Endothelial cell of umbilical vein (primary cell): ENCODE measurements at regions not wholly inside any gene's neighbourhood (a gene's known extent, or its start where the extent isn't known, plus 50 kb on each side); places are given as distances from the start of the nearest gene placed in this dataset.

Source experiments
- POLR2A ChIP-seq: IDR thresholded peaks from 2 replicates; pipeline ENCODE4 v1.6.1; 2012; ENCODE audit warnings: low read depth, mild to moderate bottlenecking, control low read depth, low read length
- POLR2AphosphoS5 ChIP-seq: IDR thresholded peaks from 2 replicates; pipeline ENCODE4 v1.6.1; 2012; ENCODE audit warnings: low read depth, mild to moderate bottlenecking, control low read depth, low read length, moderate library complexity; ENCODE audit not compliant: insufficient read depth
- TF ChIP-seq, protein P1 (sequence below), 2 donors: IDR thresholded peaks; 1 replicate in 1 of 2; 2 replicates in 1 of 2; pipeline ENCODE4 v1.5.1; 2011; ENCODE audit warnings: low read length in 2 of 2, mild to moderate bottlenecking in 2 of 2, moderate library complexity in 2 of 2, control low read depth in 1 of 2, inconsistent platforms in 1 of 2, low read depth in 1 of 2; ENCODE audit not compliant: insufficient read depth in 1 of 2; ENCODE audit errors: extremely low read depth in 1 of 2

DNA sequence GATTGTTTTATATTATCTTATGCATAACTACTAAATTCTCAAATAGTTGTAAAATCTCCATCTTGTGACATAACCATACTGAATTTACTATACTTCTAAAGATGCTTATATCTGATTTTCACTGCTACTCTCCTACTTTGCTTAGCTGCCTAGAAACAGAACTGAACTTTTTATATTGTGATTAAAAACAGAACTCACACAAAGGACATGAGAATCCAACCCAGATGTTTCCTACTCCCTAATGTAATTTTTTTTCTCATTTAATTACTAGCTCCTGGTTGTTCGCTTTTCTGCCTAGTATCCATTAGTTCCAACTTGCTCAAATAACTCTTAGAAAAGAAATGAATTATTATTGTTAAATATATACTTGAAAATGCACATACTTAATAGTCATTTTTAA is 283.5 kb upstream of the ACTRT1 start:
- TF ChIP-seq, protein P1, sequence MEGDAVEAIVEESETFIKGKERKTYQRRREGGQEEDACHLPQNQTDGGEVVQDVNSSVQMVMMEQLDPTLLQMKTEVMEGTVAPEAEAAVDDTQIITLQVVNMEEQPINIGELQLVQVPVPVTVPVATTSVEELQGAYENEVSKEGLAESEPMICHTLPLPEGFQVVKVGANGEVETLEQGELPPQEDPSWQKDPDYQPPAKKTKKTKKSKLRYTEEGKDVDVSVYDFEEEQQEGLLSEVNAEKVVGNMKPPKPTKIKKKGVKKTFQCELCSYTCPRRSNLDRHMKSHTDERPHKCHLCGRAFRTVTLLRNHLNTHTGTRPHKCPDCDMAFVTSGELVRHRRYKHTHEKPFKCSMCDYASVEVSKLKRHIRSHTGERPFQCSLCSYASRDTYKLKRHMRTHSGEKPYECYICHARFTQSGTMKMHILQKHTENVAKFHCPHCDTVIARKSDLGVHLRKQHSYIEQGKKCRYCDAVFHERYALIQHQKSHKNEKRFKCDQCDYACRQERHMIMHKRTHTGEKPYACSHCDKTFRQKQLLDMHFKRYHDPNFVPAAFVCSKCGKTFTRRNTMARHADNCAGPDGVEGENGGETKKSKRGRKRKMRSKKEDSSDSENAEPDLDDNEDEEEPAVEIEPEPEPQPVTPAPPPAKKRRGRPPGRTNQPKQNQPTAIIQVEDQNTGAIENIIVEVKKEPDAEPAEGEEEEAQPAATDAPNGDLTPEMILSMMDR (IDR thresholded peaks at IDR 0.05; ENCODE audit: extremely low read depth in 1 of 2, insufficient read depth in 1 of 2, low read depth in 1 of 2, low read length in 2 of 2) = no peak
- TF ChIP-seq POLR2AphosphoS5 = no peak
- TF ChIP-seq POLR2A = no peak
